HG03354 (cell line): ENCODE measurements at regions not wholly inside any gene's neighbourhood (a gene's known extent, or its start where the extent isn't known, plus 50 kb on each side); places are given as distances from the start of the nearest gene placed in this dataset.

ENCODE experiments used
- ATAC-seq: cut with Tn5 transposase; IDR thresholded peaks from one replicate; pipeline ENCODE4 v1.9.1; 2021; ENCODE audit warnings: mild to moderate bottlenecking; ENCODE audit not compliant: unreplicated experiment, poor library complexity, severe bottlenecking

GRCh38 chr2:18346344-18346743, 214.1 kb downstream of the RDH14 start:
- no peak for ATAC-seq

- no peak for ATAC-seq
Measured at GRCh38 chr2:18345848-18346247, 214.6 kb downstream of the RDH14 start.

- no peak for ATAC-seq
Measured at GRCh38 chr2:18342901-18343300, 217.6 kb downstream of the RDH14 start.

GRCh38 chr2:18339326-18339725, 221.1 kb downstream of the RDH14 start:
- no peak for ATAC-seq

- no peak for ATAC-seq
Measured at GRCh38 chr2:18336975-18337374, 223.5 kb downstream of the RDH14 start.

- ATAC-seq: no peak
Measured at GRCh38 chr2:18332477-18332876, 228.0 kb downstream of the RDH14 start.

GRCh38 chr2:18325118-18325517, 235.3 kb downstream of the RDH14 start:
- ATAC-seq: no peak

GRCh38 chr2:18319987-18320386, 240.5 kb downstream of the RDH14 start:
- no peak for ATAC-seq

GRCh38 chr2:18317017-18317416, 243.4 kb downstream of the RDH14 start:
- no peak for ATAC-seq

- no peak for ATAC-seq
Measured at GRCh38 chr2:18312818-18313217, 247.6 kb downstream of the RDH14 start.

GRCh38 chr2:18311420-18312195, 248.8 kb downstream of the RDH14 start:
- ATAC-seq: no peak

- ATAC-seq: no peak
Measured at GRCh38 chr2:18309627-18310026, 250.8 kb downstream of the RDH14 start.

GRCh38 chr2:18309188-18309587, 251.3 kb downstream of the RDH14 start:
- ATAC-seq: no peak

GRCh38 chr2:18304849-18305248, 255.6 kb downstream of the RDH14 start:
- ATAC-seq: no peak

- ATAC-seq: no peak
Measured at GRCh38 chr2:18301421-18302139, 258.9 kb downstream of the RDH14 start.

- ATAC-seq: no peak
Measured at GRCh38 chr2:18299423-18300212, 260.8 kb downstream of the RDH14 start.

GRCh38 chr2:18297534-18298058, 262.9 kb downstream of the RDH14 start:
- no peak for ATAC-seq

- no peak for ATAC-seq
Measured at GRCh38 chr2:18290386-18290785, 270.1 kb downstream of the RDH14 start.

- no peak for ATAC-seq
Measured at GRCh38 chr2:18286897-18287296, 273.6 kb downstream of the RDH14 start.

GRCh38 chr2:18284331-18284730, 276.1 kb downstream of the RDH14 start:
- ATAC-seq: no peak
